Smooth muscle cell (in vitro differentiated cells): ENCODE measurements at regions not wholly inside any gene's neighbourhood (a gene's known extent, or its start where the extent isn't known, plus 50 kb on each side); places are given as distances from the start of the nearest gene placed in this dataset.

Experiments used
- DNase-seq: peaks from one replicate; lab custom pipeline; 2025; ENCODE audit not compliant: unreplicated experiment; lab: John Stamatoyannopoulos, UW
- H2AFZ ChIP-seq: fragments of 200-600 bp; sonication (generic); 2 replicates; pipeline ENCODE4 v1.6.0; 2016; ENCODE audit warnings: antibody characterized with exemption, low read depth, mild to moderate bottlenecking
- H3F3A ChIP-seq: fragments of 200-600 bp; sonication (generic); 2 replicates; pipeline ENCODE4 v1.6.0; 2017; ENCODE audit warnings: antibody characterized with exemption, low read depth
- H3K27ac ChIP-seq: fragments of 200-600 bp; sonication (generic); 2 replicates; pipeline ENCODE4 v1.5.1; 2016; ENCODE audit warnings: low read depth, mild to moderate bottlenecking
- H3K27me3 ChIP-seq: fragments of 200-600 bp; sonication (generic); 2 replicates; pipeline ENCODE4 v1.6.1; 2016; ENCODE audit warnings: low read depth, mild to moderate bottlenecking
- H3K36me3 ChIP-seq: fragments of 200-600 bp; sonication (generic); 2 replicates; pipeline ENCODE4 v1.5.1; 2016; ENCODE audit warnings: low read depth
- H3K4me1 ChIP-seq: fragments of 200-600 bp; sonication (generic); 2 replicates; pipeline ENCODE4 v1.5.1; 2016; ENCODE audit warnings: low read depth
- H3K4me2 ChIP-seq: fragments of 200-600 bp; sonication (generic); 2 replicates; pipeline ENCODE4 v1.6.0; 2016; ENCODE audit warnings: mild to moderate bottlenecking
- H3K4me3 ChIP-seq: fragments of 200-600 bp; sonication (generic); 2 replicates; pipeline ENCODE4 v1.5.1; 2016; ENCODE audit warnings: mild to moderate bottlenecking
- H3K79me2 ChIP-seq: fragments of 200-600 bp; sonication (generic); 2 replicates; pipeline ENCODE4 v1.6.0; 2016; ENCODE audit warnings: low read depth, mild to moderate bottlenecking
- H3K9ac ChIP-seq: fragments of 200-600 bp; sonication (generic); 2 replicates; pipeline ENCODE4 v1.6.0; 2016; ENCODE audit warnings: low read depth
- H3K9me3 ChIP-seq: fragments of 200-600 bp; sonication (generic); replicated peaks from 2 replicates; pipeline ENCODE4 v1.5.1; 2016; ENCODE audit warnings: low read depth
- H4K20me1 ChIP-seq: fragments of 200-600 bp; sonication (generic); 2 replicates; pipeline ENCODE4 v1.6.0; 2016; ENCODE audit warnings: low read depth
- WGBS: methylation state at CpG from one replicate; pipeline ENCODE4 v1.1.7; 2016; ENCODE audit warnings: low lambda C conversion rate; 5-methylcytosine and 5-hydroxymethylcytosine counted together
- TF ChIP-seq, protein P1 (sequence below): fragments of 200-600 bp; sonication (generic); IDR thresholded peaks from 2 replicates; pipeline ENCODE4 v1.5.1; 2017; ENCODE audit warnings: borderline replicate concordance, mild to moderate bottlenecking, antibody characterized with exemption; ENCODE audit not compliant: insufficient read depth, poor library complexity, severe bottlenecking

DNA sequence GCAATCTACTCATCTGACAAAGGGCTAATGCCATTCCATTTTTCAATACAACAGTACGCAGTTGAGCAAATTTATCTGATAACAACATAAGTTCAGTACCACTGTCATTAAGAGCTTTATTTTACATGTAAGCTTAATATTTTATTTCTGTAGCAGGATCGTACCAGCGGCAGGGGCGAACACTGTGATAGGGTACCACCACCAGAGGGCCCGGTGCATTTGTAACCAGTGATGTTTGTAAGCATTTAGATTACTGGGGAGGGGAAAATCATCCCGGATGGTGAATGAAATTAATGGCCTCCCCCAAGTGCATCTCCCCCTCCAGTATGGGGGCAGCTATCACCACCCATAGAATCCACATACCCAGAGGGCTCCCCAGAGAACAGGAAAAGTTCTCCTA lies 179.0 kb downstream of the ADGRA3 start:
- DNase-seq, result no peak
- no peaks in the 10 kb centered on the region for H3K9me3 ChIP-seq
- H3F3A ChIP-seq, result no peaks in the 10 kb centered on the region
- no peaks in the 10 kb centered on the region for H3K79me2 ChIP-seq
- H3K36me3 ChIP-seq, result no peaks in the 10 kb centered on the region
- H4K20me1 ChIP-seq, result no peaks in the 10 kb centered on the region
- H3K9ac ChIP-seq, result no peak overlapping the region
- no peaks in the 10 kb centered on the region for H3K27me3 ChIP-seq
- TF ChIP-seq, protein P1, sequence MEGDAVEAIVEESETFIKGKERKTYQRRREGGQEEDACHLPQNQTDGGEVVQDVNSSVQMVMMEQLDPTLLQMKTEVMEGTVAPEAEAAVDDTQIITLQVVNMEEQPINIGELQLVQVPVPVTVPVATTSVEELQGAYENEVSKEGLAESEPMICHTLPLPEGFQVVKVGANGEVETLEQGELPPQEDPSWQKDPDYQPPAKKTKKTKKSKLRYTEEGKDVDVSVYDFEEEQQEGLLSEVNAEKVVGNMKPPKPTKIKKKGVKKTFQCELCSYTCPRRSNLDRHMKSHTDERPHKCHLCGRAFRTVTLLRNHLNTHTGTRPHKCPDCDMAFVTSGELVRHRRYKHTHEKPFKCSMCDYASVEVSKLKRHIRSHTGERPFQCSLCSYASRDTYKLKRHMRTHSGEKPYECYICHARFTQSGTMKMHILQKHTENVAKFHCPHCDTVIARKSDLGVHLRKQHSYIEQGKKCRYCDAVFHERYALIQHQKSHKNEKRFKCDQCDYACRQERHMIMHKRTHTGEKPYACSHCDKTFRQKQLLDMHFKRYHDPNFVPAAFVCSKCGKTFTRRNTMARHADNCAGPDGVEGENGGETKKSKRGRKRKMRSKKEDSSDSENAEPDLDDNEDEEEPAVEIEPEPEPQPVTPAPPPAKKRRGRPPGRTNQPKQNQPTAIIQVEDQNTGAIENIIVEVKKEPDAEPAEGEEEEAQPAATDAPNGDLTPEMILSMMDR, result no peak
- H3K4me2 ChIP-seq, result no peak overlapping the region
- H3K4me3 ChIP-seq, result no peak overlapping the region
- no peaks in the 10 kb centered on the region for H3K4me1 ChIP-seq
- H3K27ac ChIP-seq, result no peak overlapping the region
- H2AFZ ChIP-seq, result no peak overlapping the region
- 95% methylated on average over 6 of the region's 6 CpGs for WGBS

DNA sequence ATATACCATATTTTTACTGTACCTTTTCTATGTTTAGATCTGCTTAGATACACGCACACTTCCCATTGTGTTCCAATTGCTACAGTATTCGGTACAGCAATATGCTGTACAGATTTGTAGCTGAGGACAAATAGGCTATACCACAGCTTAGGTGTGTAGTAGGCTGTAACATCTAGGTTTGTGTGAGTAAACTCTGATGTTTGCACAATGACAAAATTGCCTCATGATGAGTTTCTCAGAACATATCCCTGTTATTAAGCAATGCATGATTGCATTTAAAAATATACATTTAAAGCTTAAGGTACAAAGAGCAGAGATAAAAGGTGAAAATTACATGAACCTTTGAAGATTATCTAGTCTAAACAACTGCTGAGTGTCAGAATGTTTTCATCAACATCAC lies 181.7 kb downstream of the ADGRA3 start:
- no peak overlapping the region for H3K27ac ChIP-seq
- H3K4me2 ChIP-seq, result no peak overlapping the region
- TF ChIP-seq, protein P1, result no peak
- H3K9ac ChIP-seq, result no peak overlapping the region
- H3F3A ChIP-seq, result no peaks in the 10 kb centered on the region
- WGBS, result 98% methylated on average over 2 of the region's 2 CpGs
- H3K36me3 ChIP-seq, result no peaks in the 10 kb centered on the region
- no peaks in the 10 kb centered on the region for H3K9me3 ChIP-seq
- H3K79me2 ChIP-seq, result no peaks in the 10 kb centered on the region
- no peaks in the 10 kb centered on the region for H3K27me3 ChIP-seq
- H3K4me3 ChIP-seq, result no peak overlapping the region
- H3K4me1 ChIP-seq, result no peaks in the 10 kb centered on the region
- no peak for DNase-seq
- H2AFZ ChIP-seq, result no peak overlapping the region
- H4K20me1 ChIP-seq, result no peaks in the 10 kb centered on the region

DNA sequence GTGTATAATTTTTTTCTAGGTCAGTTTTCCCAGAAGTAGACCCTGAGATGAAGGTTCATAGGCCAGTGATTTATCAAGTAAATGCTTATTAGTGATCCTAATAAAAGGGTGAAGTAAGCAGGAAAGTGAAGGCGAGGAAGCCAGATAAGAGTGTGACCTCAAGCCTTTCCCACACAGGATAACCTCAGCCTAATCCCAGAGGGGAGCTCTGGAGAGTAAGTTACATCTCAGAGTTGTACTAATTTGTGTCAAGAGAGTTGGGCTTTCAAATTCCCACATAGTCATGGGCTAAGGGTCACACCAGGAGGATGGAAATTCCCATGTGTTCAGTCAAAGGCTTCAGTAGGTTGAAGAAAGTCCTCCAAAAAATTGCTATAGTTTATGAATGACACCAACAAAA lies 191.4 kb downstream of the ADGRA3 start:
- no peak overlapping the region for H3K9ac ChIP-seq
- DNase-seq, result no peak
- no peaks in the 10 kb centered on the region for H3F3A ChIP-seq
- H3K4me3 ChIP-seq, result no peak overlapping the region
- no peaks in the 10 kb centered on the region for H4K20me1 ChIP-seq
- no peak overlapping the region for H2AFZ ChIP-seq
- no peaks in the 10 kb centered on the region for H3K79me2 ChIP-seq
- no peak overlapping the region for H3K4me2 ChIP-seq
- WGBS, result 35% methylated on average over 1 of the region's 1 CpG
- TF ChIP-seq, protein P1, result no peak
- H3K4me1 ChIP-seq, result no peaks in the 10 kb centered on the region
- H3K27ac ChIP-seq, result no peak overlapping the region
- H3K27me3 ChIP-seq, result no peaks in the 10 kb centered on the region
- no peaks in the 10 kb centered on the region for H3K36me3 ChIP-seq
- H3K9me3 ChIP-seq, result no peaks in the 10 kb centered on the region

DNA sequence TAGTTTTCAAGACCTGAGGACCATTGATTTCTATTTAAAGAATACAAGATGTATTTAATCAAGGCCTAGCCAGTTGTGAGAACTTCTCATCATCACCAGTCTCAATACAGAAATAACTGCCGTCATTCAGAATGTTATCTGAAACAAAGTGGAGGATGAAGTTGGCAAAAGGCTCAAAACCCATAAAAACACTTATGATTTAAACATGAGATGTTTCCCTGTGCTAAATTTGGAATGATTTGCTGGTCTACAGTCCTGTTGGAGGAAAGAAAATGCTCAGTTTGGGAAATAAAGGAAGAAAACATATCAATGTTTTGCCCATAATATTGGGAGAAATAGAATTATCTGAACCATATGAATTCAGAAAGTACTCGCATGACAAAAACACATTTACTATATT lies 192.2 kb downstream of the ADGRA3 start:
- Histone ChIP-seq H3K36me3 (no peaks in the 10 kb centered on the region), H4K20me1 (no peaks in the 10 kb centered on the region), H3K4me3 (no peak overlapping the region), H3K79me2 (no peaks in the 10 kb centered on the region), H2AFZ (no peak overlapping the region), H3K9me3 (no peaks in the 10 kb centered on the region), H3K27ac (no peak overlapping the region), H3K4me2 (no peak overlapping the region), H3K4me1 (no peaks in the 10 kb centered on the region), H3K9ac (no peak overlapping the region), H3F3A (no peaks in the 10 kb centered on the region), H3K27me3 (no peaks in the 10 kb centered on the region)
- 91% methylated on average over 2 of the region's 2 CpGs for WGBS
- TF ChIP-seq, protein P1, result no peak
- DNase-seq, result no peak
